Astrocyte (in vitro differentiated cells and primary cell): ENCODE measurements at regions not wholly inside any gene's neighbourhood (a gene's known extent, or its start where the extent isn't known, plus 50 kb on each side); places are given as distances from the start of the nearest gene placed in this dataset.

Source experiments
- EZH2 ChIP-seq: IDR thresholded peaks from 2 replicates; pipeline ENCODE4 v1.6.1; 2012; ENCODE audit warnings: mild to moderate bottlenecking, low read length, inconsistent platforms; ENCODE audit not compliant: insufficient read depth
- TF ChIP-seq, protein P1 (sequence below): IDR thresholded peaks from 2 replicates; pipeline ENCODE4 v1.5.1; 2011; ENCODE audit warnings: low read depth, mild to moderate bottlenecking, inconsistent platforms, low read length, moderate library complexity; ENCODE audit not compliant: insufficient read depth

DNA sequence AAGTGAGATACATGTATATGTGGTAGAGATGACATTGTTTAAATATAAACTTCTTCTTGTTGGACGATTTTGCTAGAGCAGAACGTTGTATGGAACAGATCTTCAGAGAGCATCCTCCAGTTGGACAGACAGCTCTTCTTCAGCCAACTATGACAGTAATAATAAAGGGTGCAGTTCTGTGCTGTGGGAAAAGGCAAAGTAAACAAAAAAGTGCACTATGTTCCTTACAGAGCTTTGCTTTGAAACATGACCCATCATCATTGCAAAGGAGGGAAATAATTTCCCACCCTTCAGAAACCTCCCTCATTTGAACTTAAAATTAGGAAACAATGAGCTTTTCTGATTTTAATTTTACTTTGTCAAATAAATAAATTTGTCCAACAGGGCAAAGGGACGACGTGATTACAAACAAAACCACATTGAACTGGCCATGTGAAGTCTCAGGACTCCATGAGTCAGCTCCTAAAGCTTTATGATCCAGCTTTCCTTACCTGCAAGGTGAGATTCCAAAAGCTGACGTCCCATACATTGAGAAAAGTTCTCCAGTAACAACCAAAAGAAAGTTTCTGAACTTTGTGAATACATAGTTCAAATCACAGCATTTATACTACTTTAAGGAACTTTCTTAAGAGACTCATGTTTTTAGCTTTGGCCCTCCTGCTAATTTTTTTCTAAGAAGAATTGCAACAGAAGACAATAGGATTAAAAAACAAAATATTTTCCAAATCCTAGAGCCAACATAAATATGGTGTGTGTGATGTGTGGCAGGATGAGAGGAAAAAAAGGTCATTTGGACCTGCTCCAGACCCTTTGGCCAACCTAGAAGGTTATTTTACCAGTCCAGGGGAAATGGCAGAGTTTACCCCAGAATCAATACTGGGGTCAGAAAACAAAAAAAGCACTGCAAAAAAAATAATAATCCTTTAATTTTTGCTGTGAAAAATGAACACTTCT, 565.4 kb upstream of the NRP1 start:
- TF ChIP-seq, protein P1, sequence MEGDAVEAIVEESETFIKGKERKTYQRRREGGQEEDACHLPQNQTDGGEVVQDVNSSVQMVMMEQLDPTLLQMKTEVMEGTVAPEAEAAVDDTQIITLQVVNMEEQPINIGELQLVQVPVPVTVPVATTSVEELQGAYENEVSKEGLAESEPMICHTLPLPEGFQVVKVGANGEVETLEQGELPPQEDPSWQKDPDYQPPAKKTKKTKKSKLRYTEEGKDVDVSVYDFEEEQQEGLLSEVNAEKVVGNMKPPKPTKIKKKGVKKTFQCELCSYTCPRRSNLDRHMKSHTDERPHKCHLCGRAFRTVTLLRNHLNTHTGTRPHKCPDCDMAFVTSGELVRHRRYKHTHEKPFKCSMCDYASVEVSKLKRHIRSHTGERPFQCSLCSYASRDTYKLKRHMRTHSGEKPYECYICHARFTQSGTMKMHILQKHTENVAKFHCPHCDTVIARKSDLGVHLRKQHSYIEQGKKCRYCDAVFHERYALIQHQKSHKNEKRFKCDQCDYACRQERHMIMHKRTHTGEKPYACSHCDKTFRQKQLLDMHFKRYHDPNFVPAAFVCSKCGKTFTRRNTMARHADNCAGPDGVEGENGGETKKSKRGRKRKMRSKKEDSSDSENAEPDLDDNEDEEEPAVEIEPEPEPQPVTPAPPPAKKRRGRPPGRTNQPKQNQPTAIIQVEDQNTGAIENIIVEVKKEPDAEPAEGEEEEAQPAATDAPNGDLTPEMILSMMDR, result no peak
- TF ChIP-seq EZH2, result no peak
